8988T (cell line): ENCODE measurements at regions not wholly inside any gene's neighbourhood (a gene's known extent, or its start where the extent isn't known, plus 50 kb on each side); places are given as distances from the start of the nearest gene placed in this dataset.

Source experiments
- DNase-seq: peaks from one replicate; pipeline ENCODE4 v3.0.0; 2011

- DNase-seq: no peak
These were observed 70.6 kb upstream of the ARHGAP5 start for GRCh38 chr14:32006263-32007110.

- no peak for DNase-seq
These were observed 69.2 kb upstream of the ARHGAP5 start for GRCh38 chr14:32007755-32008362.

- DNase-seq: no peak
These were observed 68.4 kb upstream of the ARHGAP5 start for GRCh38 chr14:32008602-32009193.

- DNase-seq: no peak
These were observed 67.7 kb upstream of the ARHGAP5 start for GRCh38 chr14:32009221-32009975.

GRCh38 chr14:32009976-32010581 lies 67.0 kb upstream of the ARHGAP5 start:
- no peak for DNase-seq

GRCh38 chr14:32010604-32011125 lies 66.4 kb upstream of the ARHGAP5 start:
- DNase-seq: no peak

- DNase-seq: no peak
These were observed 65.9 kb upstream of the ARHGAP5 start for GRCh38 chr14:32011225-32011624.

- no peak for DNase-seq
These were observed 65.0 kb upstream of the ARHGAP5 start for GRCh38 chr14:32012062-32012461.

GRCh38 chr14:32012571-32012970 lies 64.5 kb upstream of the ARHGAP5 start:
- DNase-seq: no peak

- no peak for DNase-seq
These were observed 64.0 kb upstream of the ARHGAP5 start for GRCh38 chr14:32013083-32013482.

GRCh38 chr14:32014057-32014456 lies 63.0 kb upstream of the ARHGAP5 start:
- DNase-seq: no peak

- DNase-seq: no peak
These were observed 62.6 kb upstream of the ARHGAP5 start for GRCh38 chr14:32014498-32014897.

- no peak for DNase-seq
These were observed 61.9 kb upstream of the ARHGAP5 start for GRCh38 chr14:32015166-32015565.

GRCh38 chr14:32017587-32017986 lies 59.5 kb upstream of the ARHGAP5 start:
- DNase-seq: no peak

- no peak for DNase-seq
These were observed 58.6 kb upstream of the ARHGAP5 start for GRCh38 chr14:32018391-32019092.

GRCh38 chr14:32019276-32019675 lies 57.8 kb upstream of the ARHGAP5 start:
- no peak for DNase-seq

- no peak for DNase-seq
These were observed 56.2 kb upstream of the ARHGAP5 start for GRCh38 chr14:32020882-32021281.

GRCh38 chr14:32021341-32021740 lies 55.8 kb upstream of the ARHGAP5 start:
- DNase-seq: no peak

- DNase-seq: no peak
These were observed 54.6 kb upstream of the ARHGAP5 start for GRCh38 chr14:32022525-32022924.

- no peak for DNase-seq
These were observed 54.1 kb upstream of the ARHGAP5 start for GRCh38 chr14:32022938-32023466.

- DNase-seq: no peak
These were observed 53.6 kb upstream of the ARHGAP5 start for GRCh38 chr14:32023540-32023939.
